CD4-positive, alpha-beta T cell treated with Interleukin-6 for 4 hours (primary cell): ENCODE measurements at regions not wholly inside any gene's neighbourhood (a gene's known extent, or its start where the extent isn't known, plus 50 kb on each side); places are given as distances from the start of the nearest gene placed in this dataset.
A peak's percentile ranks its signal among the peaks of the same experiment; 100 is the strongest.
"Not testable (repeated sequence)": the region's sequence is repeated elsewhere in the genome, so short reads cannot be mapped to it uniquely, and the experiment has no call there.

ENCODE experiments used
- DNase-seq: peaks from one replicate; pipeline ENCODE4 v3.0.0-alpha.2; 2020; ENCODE audit warnings: mixed read lengths

DNA sequence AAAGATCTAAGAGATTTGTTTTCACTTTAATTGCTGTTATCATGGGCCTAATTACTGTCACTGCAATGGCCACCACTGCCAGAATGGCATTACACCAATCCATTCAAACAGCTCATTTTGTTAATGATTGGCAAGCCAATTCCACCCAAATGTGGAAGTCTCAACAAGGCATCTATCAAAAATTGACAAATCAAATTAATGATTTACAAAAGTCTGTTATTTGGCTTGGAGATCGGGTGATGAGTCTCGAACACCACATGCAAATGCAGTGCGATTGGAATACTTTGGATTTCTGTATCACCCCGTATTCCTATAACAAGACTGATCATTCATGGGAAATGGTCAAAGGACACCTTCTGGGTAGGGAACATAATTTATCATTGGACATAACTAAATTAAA is 568.7 kb upstream of the PTGER4 start:
- not testable (repeated sequence) for DNase-seq

DNA sequence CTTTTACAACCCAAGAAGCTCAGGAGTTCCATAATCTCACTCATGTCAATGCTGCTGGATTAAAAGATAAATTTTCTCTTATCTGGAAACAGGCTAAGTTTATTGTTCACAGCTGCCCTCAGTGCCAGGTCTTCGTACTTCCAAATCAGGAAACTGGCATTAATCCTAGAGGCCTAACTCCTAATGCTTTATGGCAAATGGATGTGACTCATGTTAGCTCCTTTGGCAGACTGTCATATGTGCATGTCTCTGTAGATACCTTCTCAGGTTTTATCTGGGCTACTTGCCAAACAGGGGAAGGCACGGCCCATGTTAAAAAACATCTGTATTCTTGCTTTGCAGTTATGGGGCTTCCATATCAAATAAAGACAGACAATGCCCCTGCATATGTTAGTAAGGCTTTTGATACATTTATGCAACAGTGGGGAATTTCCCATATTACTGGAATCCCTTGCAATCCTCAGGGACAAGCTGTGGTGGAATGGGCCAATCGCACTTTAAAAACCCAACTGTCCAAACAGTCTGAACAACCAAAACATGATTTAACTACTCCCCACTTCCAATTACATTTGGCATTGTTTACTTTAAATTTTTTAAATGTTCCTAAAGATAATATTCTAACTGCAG is 570.8 kb upstream of the PTGER4 start:
- not testable (repeated sequence) for DNase-seq

DNA sequence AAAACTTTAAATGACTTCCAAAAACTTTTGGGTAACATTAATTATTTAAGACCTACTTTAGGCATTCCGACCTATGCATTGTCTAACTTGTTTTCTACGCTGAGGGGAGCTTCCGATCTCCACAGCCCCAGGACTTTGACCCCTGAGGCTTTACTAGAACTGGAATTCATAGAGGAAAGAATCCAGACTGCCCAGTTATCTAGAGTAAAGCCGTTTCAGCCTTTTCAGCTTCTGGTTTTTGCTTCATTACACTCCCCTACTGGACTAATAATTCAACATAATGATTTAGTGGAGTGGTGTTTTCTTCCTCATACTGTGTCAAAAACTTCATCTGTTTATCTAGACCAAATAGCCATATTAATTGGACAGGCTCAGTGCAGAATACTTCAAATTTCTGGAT is 571.9 kb upstream of the PTGER4 start:
- DNase-seq = not testable (repeated sequence)

DNA sequence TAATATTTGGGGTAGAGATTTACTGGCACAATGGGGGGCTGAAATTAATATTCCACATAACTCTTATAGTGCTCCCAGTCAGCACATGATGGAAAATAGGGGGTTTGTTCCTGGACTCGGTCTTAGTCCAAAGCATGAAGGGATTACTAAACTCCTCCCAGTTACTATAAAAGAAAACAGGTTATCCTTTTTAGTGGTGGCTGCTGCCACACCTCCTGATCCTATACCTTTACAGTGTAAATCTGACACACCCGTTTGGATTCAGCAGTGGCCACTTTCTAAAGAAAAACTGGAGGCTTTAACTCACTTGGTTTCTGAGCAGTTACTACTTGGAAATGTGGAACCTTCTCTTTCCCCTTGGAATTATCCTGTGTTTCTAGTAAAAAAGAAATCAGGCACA is 572.9 kb upstream of the PTGER4 start:
- DNase-seq = no peak

DNA sequence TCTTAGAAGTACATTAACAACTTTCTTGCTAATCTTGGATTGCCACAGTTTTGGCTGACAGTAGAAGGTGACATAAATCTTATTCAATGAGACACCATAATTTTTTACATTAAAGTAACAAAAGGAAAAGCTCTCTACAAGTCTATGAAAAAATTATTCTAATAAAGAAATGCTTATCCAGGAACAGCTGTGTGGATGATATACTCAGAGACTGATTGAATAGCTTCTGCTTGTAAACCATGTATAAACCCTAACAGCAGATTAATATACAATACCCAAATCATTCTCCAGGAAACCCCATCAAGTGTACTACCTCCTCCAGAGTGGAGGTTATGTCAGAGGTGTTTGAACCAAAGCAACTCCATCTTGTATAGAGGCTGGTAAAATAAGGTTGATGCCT is 581.4 kb upstream of the PTGER4 start:
- no peak for DNase-seq

DNA sequence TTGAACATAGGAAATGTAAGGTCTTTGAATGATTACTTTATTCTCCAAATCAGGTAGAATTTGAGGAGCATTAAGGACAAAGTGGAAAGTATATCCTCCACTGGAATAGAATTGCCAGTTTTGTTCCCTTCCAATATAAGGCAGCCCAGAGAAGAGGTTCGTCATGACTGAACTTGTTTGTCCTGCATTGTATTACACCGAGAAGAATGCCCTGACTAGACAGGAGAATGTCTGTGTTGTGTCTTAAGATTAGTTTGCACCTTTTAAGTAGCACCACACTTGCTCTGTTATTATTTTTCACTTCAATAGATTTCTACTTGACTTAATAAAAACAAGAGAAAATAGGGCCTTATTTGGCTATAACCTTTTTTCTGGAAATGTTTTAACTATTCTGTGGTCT is 586.2 kb upstream of the PTGER4 start:
- DNase-seq = no peak

DNA sequence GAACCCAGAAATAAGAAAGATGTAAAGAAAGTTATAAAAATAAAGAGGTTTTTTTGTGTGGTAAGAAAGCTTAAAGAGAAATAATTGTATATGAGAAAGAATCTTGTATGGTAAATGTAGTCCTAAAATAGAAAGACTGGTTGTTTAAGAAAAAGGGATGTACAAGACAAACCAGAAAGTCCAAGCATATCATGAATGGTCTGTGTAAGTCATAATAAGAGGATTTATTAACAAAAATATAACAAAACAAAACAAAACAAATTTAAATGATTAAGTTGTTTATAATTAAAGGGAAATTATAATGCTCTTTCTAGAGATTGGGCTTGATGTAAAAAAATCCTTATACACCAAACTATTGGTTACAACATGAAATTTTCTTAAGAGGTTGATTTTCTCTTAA is 590.4 kb upstream of the PTGER4 start:
- DNase-seq = no peak

DNA sequence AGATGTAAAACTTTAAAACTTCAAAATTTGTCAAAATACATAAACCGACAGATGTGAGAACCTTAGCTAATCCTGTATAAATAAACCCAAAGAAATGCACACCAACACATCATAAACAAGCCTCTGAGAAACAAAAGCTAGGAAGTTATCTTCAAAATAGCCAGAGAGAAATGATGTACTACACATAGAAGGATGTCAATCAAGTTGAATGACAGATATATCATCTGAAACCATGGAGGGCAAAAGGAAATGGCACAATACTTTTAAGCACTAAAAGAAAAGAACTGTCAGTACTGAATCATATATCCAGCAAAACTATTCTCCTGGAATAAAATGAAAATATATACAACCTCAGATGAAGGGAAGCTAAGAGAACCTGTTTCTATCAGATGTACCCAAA is 595.1 kb upstream of the PTGER4 start:
- no peak for DNase-seq

DNA sequence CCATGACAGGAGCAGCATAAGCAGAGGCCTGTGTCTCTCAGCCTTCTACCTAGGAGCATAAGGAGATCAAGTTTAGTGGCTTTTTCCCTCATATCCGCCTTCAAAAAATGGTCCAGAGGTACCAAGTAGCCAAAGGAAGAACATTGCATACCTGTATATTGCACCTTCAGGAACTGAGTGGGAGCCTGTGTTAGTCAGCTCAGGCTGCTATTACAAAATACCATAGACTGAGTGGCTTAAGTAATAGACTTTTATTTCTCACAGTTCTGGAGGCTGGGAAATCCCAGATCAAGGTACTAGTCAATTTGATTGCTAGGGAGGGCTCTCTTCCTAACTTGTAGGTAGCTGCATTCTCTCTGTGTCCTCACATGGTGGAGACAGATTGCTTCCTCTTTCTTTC is 597.4 kb upstream of the PTGER4 start:
- no peak for DNase-seq

DNA sequence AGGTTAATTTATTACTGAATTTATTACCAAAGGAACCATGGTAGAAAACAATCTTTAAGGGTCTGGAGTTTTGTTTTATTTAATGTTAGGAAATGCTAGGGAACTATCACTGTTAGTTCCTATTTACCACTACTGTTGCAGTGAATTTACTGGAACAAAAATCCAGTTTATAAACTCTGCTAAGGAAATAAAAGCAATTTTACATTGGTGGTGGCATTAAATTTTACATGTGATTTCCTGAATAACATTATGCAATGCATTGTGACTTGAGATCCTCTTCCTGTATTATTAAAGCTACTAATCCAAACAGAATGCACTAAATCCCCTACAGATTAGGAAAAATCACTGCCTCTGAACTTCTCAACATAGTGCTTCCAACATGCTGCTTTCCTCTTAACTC is 599.5 kb upstream of the PTGER4 start:
- no peak for DNase-seq

DNA sequence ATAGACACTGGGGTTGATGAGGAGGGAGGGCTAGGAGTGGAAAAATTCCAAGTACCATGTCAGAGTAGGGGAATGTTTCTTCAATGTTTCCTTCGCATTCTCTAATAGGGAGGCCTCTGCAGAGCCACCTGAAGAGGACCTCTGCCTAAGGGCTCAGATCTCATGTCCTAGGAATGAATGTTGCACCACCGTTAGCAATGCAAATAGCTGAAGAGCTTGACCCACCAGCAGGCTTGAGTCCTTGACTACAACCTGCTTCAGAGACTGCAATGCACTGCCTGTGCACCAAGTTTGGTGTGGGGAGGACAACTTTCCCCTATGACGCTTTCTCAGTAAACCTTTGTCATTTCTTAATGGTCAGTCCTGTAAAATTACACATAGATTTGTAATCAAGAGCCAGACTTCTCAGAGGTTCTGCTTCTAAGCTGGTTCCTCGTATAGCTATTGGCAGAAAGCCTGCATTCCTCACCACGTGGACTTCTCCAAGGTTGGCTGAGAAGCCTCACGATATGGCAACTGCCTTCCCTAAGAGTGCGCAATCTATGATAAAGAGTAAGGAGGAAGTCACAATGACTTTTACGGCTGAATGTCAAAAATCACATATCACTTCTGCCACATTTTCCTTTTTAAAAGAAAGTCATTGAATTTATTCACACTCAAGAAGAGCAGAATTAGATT is 600.7 kb upstream of the PTGER4 start:
- DNase-seq = no peak

DNA sequence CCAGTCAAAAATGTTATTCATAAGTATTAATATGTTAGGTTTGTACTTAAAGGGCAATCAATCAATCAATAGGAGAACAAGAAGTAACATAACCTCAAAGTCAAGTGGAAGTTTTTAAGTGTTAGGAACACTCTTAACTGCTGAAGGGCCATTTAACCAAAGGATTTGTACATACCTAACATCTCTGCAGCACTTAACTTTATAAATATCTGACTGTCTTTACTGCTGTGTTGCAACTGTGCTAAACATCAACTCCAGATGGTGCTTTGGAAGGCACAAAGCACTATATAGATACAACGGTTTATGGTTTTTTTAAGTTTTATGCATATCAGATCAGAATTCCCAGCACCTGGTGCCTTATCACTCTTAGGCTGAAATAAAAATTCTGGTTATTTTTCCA is 604.9 kb upstream of the PTGER4 start:
- DNase-seq = no peak

DNA sequence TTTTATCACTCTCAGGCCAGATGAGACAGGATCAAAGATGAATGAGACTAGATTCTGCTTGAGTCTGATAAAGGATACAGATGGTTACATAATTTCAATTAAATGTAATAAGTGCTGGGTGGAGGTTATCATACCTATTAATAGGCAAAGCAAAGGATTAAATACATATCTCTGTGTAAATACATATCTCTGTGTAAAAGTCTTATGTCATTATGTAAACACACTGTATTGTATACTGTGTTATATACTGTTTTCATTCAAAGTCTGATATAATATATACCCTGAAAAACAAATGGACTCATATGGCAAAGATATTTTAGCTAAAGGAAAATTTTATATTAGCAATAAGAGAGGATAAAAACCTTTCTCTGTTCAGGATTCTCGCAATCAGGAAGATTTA is 605.8 kb upstream of the PTGER4 start:
- DNase-seq = no peak

DNA sequence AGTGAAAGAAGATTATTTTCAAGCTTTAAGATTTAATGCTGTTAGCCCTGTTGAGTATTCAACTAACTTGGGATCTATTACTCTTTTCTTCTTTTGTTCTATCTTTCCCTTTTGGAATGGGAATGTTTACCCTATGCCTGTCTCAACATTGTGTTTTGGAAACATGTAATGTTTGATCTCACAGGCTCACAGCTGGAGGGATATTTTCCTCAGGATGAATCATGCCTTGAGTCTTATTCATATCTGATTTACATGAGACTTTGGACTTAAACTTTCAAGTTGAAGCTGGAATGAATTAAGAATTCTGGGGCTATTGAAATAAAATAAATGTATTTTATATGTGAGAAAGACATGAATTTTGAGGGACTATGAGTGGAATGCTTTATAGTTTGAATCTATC is 607.8 kb upstream of the PTGER4 start:
- DNase-seq = no peak

DNA sequence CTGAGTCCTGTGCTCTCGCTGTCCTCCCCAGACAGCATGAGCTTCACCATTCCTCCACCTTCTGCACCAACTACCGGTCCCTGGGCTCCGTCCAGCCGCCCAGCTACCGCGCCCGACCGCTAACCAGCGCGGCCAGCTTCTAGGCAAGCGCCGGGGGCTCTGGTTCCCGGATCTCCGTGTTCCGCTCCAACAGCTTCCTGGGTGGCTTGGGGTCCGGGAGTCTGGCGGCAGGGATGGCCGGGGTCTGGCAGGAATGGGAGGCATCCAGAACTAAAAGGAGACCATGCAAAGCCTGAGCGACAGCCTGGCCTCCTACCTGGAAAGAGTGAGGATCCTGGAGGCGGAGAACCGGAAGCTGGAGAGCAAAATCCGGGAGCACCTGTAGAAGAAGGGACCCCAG is 613.1 kb upstream of the PTGER4 start:
- DNase-seq = no peak

DNA sequence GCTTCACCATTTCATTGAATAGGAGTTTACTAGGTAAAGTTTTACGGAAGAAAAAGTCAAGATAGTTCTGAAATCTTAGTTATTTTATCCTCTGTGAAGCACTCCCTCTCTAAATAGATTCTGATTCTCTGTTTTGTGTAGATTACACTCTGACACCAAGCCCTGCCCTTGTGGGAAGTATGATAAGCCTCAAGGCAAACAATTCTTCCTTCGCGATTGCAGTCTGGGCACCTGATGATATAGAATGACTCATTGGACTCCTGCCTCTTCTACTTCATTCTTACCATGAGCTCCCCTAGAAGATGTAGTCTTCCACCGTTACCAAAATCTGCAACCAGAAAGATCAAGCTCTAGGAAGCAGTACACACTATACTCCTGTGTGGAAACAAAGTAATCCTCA is 626.9 kb upstream of the PTGER4 start:
- DNase-seq = no peak

DNA sequence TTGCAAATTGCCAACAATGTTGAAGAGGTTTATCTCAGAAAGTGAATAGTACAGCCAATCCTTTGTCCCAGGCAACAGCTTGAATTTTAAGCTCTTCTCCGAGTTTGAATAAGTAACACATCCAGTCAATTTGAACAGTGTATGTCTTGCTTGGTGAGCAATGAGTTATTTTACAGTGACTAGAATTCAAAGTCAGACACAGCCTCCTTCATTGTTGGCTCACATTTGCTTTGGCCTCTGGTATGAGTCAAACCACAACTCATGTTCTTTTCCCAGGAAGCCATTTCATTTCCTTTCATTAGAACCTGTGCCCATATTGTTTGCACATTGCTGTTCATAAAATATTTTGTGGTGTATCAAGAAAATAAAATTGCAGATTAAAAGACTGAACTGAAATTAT is 622.0 kb upstream of the DAB2 start:
- DNase-seq = no peak

DNA sequence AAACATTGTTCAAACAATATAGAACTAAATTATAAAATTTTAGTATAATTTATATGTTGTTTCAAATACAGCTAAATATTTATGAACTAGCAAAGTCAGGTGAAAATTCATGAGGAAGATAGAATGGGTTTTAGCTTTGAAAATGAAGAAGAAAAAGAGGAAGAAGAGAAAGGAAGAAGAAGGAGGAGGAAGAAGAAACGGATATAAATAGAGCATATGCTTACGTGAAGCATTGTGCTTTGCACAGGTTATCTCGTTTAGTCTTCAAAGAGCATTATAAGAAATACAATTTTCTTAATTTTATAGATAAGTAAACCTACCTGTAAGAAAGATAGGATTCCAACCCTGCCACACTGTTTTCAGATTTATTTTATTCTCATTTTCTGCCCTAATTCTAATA is 620.6 kb upstream of the DAB2 start:
- DNase-seq = no peak

DNA sequence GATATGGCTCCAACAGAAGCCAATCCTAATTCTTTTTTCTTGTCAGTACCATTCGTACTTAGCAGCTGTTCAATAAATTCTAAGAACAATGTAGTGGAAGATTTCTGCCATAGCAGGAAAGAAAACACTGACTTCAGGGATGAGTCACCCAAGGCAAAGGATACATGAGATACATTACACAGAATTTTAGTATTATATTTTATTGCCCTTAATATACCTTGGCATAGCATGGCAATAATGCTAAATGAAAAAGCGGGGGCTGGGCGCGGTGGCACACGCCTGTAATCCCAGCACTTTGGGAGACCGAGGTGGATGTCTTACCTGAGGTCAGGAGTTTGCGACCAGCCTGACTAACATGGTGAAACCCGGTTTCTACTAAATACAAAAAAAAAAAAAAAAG is 619.1 kb upstream of the DAB2 start:
- no peak for DNase-seq

DNA sequence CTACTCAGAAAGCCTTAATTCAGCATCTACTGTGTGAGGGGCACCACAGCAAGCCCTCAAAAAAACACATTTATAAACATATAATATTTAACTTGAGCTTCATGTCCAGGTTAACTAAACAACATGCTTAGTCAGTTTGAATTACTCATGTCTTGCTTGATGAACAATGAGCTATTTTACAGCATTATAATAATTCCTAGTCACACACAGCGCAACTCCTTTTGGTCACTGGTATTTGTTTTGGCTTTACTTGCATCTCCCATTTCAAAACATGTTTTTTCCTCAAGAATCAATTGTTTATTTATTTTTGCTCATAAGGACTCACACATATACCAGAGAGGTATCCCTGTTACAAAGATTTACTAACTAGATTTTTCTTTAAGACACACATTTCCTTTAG is 616.7 kb upstream of the DAB2 start:
- no peak for DNase-seq

DNA sequence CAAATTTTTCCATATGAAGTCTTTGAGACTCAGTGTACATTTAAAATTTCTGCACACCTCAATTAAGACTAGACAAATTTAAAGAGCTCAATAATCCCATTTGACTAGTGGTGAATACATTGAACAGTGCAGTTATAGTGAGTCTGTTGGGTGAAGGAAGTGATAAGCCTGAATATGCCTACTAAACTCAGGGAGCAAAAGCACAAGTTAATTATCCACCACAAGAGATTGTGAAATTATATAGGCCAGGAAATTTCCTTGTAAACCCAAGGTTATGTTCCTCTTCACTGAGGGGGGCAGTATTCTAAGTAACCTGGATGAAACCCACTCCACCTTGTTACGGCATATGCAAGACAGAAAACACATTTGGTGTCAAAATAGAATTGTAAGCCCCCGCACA is 612.9 kb upstream of the DAB2 start:
- no peak for DNase-seq

DNA sequence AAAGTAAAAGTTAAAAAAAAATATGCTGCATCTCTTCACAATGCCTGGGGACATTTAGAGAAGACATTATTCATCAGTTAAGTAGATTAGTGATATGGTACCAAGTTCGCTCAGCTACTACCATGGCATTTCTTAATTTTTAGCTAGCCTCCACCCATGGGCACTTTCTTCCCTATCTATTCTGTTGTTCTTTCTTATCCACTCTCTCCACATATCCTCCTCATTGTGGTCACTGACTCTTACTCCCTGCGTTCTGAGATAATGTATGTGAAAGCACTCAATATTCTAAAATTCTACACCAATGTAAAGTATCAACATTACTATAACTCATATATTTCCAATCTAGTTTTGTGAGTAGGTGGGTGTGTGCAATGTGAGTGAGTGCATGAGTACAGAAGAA is 609.7 kb upstream of the DAB2 start:
- DNase-seq = no peak

DNA sequence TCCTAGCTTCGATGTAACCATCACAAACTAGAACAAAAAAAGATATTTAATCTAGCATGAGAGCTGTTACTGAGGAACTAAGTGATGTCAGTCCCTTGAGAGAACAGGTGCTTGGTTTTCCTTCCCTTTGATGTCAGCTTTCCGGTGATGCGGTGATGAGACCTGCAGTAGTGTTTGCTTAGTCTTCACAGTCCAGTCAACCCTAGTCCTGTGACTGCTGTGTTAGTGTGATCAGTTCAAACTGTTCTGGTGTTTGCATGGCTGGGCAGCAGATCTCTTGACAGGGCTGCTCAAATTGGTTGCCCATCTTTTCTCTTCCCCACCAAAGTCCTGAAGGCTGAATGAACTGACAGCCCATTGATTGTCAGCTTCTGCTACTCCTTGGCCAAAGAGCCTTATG is 608.6 kb upstream of the DAB2 start:
- peak; percentile 32 for DNase-seq

DNA sequence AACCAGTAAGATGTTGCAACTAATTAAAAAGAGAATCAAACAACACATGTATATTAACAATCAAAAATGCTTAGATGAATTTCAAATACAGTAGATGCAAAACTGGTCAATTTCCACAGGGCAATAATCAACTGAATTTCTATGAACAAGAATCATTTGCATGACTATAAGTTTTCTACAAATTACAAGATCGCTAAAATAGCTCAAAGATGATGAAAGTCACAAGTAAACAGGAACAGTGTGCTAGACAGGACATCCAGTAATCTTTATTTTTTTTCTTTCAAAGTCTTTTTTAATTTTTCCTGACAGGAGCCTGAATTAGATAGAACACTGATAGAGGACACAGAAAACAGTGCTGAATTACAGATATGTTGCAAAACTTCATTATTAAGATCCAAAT is 608.2 kb upstream of the DAB2 start:
- DNase-seq = no peak

DNA sequence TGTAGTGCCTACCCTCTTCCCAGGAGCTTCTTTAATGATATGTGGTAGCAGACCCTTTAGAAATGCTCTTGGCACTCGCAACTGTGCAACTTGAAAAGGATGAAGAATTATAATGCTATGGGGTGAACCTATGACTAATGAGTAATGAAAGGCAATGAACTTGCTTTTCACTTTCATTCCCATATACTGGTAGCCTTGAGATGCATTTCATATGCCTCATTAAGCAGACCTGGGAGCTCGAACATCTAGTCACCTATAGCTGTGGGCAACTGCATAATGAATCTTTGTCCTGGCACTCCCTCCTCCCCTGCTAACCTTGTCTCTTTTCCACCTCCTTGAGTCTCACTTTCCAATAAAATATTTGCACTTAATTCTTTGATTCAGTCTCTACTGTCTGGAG is 605.9 kb upstream of the DAB2 start:
- DNase-seq = no peak
